GM12875 (cell line): ENCODE measurements at regions not wholly inside any gene's neighbourhood (a gene's known extent, or its start where the extent isn't known, plus 50 kb on each side); places are given as distances from the start of the nearest gene placed in this dataset.

Source experiments
- H3K4me3 ChIP-seq: one replicate; pipeline ENCODE4 v1.5.1; 2011; ENCODE audit warnings: low read depth, low read length, control low read depth
- TF ChIP-seq, protein P1 (sequence below): IDR thresholded peaks from 2 replicates; pipeline ENCODE4 v1.5.1; 2011; ENCODE audit warnings: low read depth, mild to moderate bottlenecking, control low read depth, inconsistent platforms, low read length, moderate library complexity, borderline replicate concordance; ENCODE audit not compliant: insufficient read depth

DNA sequence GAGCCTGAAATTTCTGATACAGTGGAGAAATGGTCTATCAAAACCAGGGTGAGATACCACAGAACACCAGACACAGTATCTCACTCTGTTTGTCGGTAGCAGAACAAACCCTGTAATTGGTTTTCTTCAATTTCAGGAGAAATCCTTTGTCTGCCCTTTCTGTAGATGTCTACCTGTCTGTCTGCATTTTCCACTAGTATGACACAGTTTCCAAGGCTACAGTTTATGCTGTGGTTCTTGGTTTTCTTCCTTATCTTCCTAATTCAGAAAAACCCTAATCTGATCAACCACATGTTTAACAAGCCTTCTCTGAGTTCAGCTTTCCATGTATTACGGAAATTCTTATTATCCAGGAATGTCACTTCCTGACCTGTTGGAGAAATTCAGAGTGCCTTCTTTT, 70.8 kb downstream of the SCN11A start:
- no peak overlapping the region for H3K4me3 ChIP-seq

GRCh38 chr3:38978729-38979128, 73.0 kb downstream of the SCN11A start:
- TF ChIP-seq, protein P1, sequence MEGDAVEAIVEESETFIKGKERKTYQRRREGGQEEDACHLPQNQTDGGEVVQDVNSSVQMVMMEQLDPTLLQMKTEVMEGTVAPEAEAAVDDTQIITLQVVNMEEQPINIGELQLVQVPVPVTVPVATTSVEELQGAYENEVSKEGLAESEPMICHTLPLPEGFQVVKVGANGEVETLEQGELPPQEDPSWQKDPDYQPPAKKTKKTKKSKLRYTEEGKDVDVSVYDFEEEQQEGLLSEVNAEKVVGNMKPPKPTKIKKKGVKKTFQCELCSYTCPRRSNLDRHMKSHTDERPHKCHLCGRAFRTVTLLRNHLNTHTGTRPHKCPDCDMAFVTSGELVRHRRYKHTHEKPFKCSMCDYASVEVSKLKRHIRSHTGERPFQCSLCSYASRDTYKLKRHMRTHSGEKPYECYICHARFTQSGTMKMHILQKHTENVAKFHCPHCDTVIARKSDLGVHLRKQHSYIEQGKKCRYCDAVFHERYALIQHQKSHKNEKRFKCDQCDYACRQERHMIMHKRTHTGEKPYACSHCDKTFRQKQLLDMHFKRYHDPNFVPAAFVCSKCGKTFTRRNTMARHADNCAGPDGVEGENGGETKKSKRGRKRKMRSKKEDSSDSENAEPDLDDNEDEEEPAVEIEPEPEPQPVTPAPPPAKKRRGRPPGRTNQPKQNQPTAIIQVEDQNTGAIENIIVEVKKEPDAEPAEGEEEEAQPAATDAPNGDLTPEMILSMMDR = no peak
- H3K4me3 ChIP-seq = no peak overlapping the region

More for the DNA sequence above, 70.8 kb downstream of the SCN11A start:
- TF ChIP-seq, protein P1 = no peak

DNA sequence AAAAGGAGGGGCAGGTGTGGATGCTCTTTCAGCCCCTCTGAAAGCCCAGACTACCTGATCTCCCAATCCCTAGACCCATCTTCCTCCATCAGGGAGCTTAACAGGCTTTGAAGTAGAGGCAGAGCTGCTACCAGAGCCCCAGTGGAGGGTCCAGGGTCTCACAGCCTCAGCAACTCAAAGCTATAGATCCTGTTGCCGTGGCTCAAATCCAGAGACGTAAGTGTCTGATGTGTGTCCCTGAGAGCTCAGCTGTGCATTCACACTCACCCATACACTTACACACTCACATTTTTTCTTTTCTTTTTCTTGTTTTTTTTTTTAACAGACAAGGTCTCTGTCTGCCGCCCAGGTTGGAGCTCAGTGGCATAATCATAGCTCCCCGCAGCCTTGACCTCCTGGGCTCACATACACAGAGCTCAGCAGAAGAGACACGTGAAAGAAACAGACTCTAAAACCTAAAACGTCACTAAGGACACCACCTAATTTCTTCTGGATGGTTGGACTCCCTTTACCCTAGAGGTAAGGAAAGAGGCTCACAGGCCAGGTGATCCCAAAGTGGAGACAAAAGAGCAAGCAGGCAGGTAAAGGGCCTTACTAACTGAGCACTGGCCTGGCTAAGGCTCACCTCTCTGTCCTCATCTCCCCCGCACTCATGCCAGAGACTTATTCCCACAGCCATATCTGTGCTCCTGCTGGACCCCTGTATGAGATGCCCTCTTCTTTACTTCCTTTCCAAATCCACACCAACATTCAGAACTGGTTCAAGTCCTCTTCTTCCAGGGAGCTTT, 80.7 kb downstream of the SCN11A start:
- TF ChIP-seq, protein P1 = no peak
- no peak overlapping the region for H3K4me3 ChIP-seq

GRCh38 chr3:38969317-38970235, 82.2 kb downstream of the SCN11A start:
- TF ChIP-seq, protein P1 = no peak
- H3K4me3 ChIP-seq = no peak overlapping the region

- TF ChIP-seq, protein P1 = no peak
- H3K4me3 ChIP-seq = no peak overlapping the region
These were observed 82.9 kb downstream of the SCN11A start for GRCh38 chr3:38968891-38969290.

- no peak overlapping the region for H3K4me3 ChIP-seq
- TF ChIP-seq, protein P1 = no peak
These were observed 83.3 kb downstream of the SCN11A start for GRCh38 chr3:38968403-38968802.
